Spleen (tissue), 11 donors: ENCODE measurements at regions not wholly inside any gene's neighbourhood (a gene's known extent, or its start where the extent isn't known, plus 50 kb on each side); places are given as distances from the start of the nearest gene placed in this dataset.

Experiments used
- DNase-seq: peaks from one replicate; pipeline ENCODE4 v3.0.0-alpha.2; 2020
- H3K27ac ChIP-seq, 8 donors: fragments of 200-600 bp; sonication (generic) in 7 of 8; 1 replicate in 4 of 8; 2 replicates in 4 of 8; pipeline versions ENCODE4 v1.5.0 to v1.8.0; 2016 to 2021; ENCODE audit warnings: inconsistent platforms in 4 of 8, mild to moderate bottlenecking in 4 of 8, moderate library complexity in 1 of 8
- H3K27me3 ChIP-seq, 7 donors: fragments of 200-600 bp; sonication (generic) in 6 of 7; replicated peaks in 1 of 7; 1 replicate in 4 of 7; 2 replicates in 3 of 7; pipeline versions ENCODE4 v1.5.0 to v1.8.0; 2016 to 2021; ENCODE audit warnings: inconsistent platforms in 3 of 7, mild to moderate bottlenecking in 1 of 7
- H3K36me3 ChIP-seq, 6 donors: fragments of 200-600 bp; sonication (generic) in 5 of 6; 1 replicate in 4 of 6; 2 replicates in 2 of 6; pipeline versions ENCODE4 v1.5.0 to v1.8.0; 2016 to 2021; ENCODE audit warnings: inconsistent platforms in 2 of 6
- H3K4me1 ChIP-seq, 6 donors: fragments of 200-600 bp; sonication (generic) in 5 of 6; 1 replicate in 3 of 6; 2 replicates in 3 of 6; pipeline versions ENCODE4 v1.5.0 to v1.8.0; 2016 to 2021; ENCODE audit warnings: inconsistent platforms in 3 of 6
- H3K4me3 ChIP-seq, 8 donors: fragments of 200-600 bp; sonication (generic) in 7 of 8; 1 replicate in 4 of 8; 2 replicates in 4 of 8; pipeline versions ENCODE4 v1.5.0 to v1.8.0; 2016 to 2021; ENCODE audit warnings: inconsistent platforms in 4 of 8, mild to moderate bottlenecking in 4 of 8, moderate library complexity in 2 of 8
- H3K9me3 ChIP-seq, 8 donors: fragments of 200-600 bp; sonication (generic) in 7 of 8; 1 replicate in 4 of 8; 2 replicates in 4 of 8; pipeline versions ENCODE4 v1.5.0 to v1.8.0; 2016 to 2021; ENCODE audit warnings: inconsistent platforms in 4 of 8
- CTCF ChIP-seq, 11 experiments: fragments of 200-600 bp in 7 of 11; fragments of 450-650 bp in 4 of 11; sonication (generic) in 4 of 11; IDR thresholded peaks in 8 of 11; conservative IDR thresholded peaks in 3 of 11; 1 replicate in 7 of 11; 2 replicates in 4 of 11; pipeline versions ENCODE4 v1.4.0 to v1.8.0; 2016 to 2021; ENCODE audit warnings: antibody characterized with exemption in 11 of 11, inconsistent platforms in 4 of 11, mild to moderate bottlenecking in 1 of 11
- POLR2A ChIP-seq, 3 donors: fragments of 450-650 bp; IDR thresholded peaks; one replicate each; pipeline ENCODE4 v1.5.1; 2017; ENCODE audit warnings: antibody characterized with exemption in 3 of 3, mild to moderate bottlenecking in 1 of 3
- POLR2AphosphoS5 ChIP-seq, 3 donors: sonication (generic); formaldehyde crosslinking; IDR thresholded peaks; one replicate each; pipeline ENCODE4 v1.5.1; 2017; ENCODE audit warnings: antibody characterized with exemption in 3 of 3
- WGBS, 5 donors: extraction: QIAGEN DNeasy Blood & Tissue Kit in 3 of 5; methylation state at CpG; one replicate each; pipeline versions ENCODE4 v1.1.5 to v1.1.7; 2013 to 2018; 5-methylcytosine and 5-hydroxymethylcytosine counted together
- intact Hi-C: fragments of 100-400 bp; cut with DNase I; formaldehyde crosslinking; loops from one replicate; pipeline ENCODE4 v1.15.0; 2023; ENCODE audit warnings: low total_unique reads
- donor health status: healthy with polysubstance abuse.
- donor health status: DM: no; HTN: no; CAD: no; lungs with moderate emphysema.
- donor health status: DM: no; HTN: no; CAD: no.
- donor health status: Bipolar disorder and iron deficiency.
- donor health status: healthy.
- donor health status: DM: no; HTN: no; CAD: no.
- donor health status: DM: yes; HTN: yes; CAD: no.

GRCh38 chr20:11791316-11791715 lies 126.4 kb upstream of the BTBD3 start:
- H3K4me1 ChIP-seq, result no peaks in the 10 kb centered on the region
- 82 to 100% (median 97%) methylated on average over 2 of the region's 2 CpGs for WGBS, 5 donors
- H3K36me3 ChIP-seq, result no peaks in the 10 kb centered on the region
- TF ChIP-seq POLR2A (IDR thresholded peaks at IDR 0.05) (no peak), POLR2AphosphoS5 (IDR thresholded peaks at IDR 0.05) (no peak), CTCF (IDR thresholded peaks at IDR 0.05 in 8 of 11, conservative IDR thresholded peaks at IDR 0.05 in 3 of 11) (no peak)
- H3K27ac ChIP-seq, result no peak overlapping the region
- no peak overlapping the region for H3K4me3 ChIP-seq
- DNase-seq, result no peak
- intact Hi-C loops, result no loop called here
- H3K27me3 ChIP-seq, result no peaks in the 10 kb centered on the region
- H3K9me3 ChIP-seq, result no peaks in the 10 kb centered on the region

- Histone ChIP-seq H3K36me3 (no peaks in the 10 kb centered on the region), H3K4me1 (no peaks in the 10 kb centered on the region), H3K4me3 (no peak overlapping the region), H3K9me3 (no peaks in the 10 kb centered on the region), H3K27ac (no peak overlapping the region), H3K27me3 (no peaks in the 10 kb centered on the region)
- intact Hi-C loops, result no loop called here
- no peak for DNase-seq
- no peak for TF ChIP-seq CTCF (IDR thresholded peaks at IDR 0.05 in 8 of 11, conservative IDR thresholded peaks at IDR 0.05 in 3 of 11)
- TF ChIP-seq POLR2AphosphoS5 (IDR thresholded peaks at IDR 0.05), result no peak
- WGBS, 5 donors, result 78 to 94% (median 82%) methylated on average over 9 of the region's 9 CpGs
Observed at GRCh38 chr20:11791835-11792567, 125.7 kb upstream of the BTBD3 start.

GRCh38 chr20:11792568-11792953 lies 125.1 kb upstream of the BTBD3 start:
- intact Hi-C loops, result no loop called here
- Histone ChIP-seq H3K36me3 (no peaks in the 10 kb centered on the region), H3K9me3 (no peaks in the 10 kb centered on the region), H3K27ac (no peak overlapping the region), H3K27me3 (no peaks in the 10 kb centered on the region), H3K4me1 (no peaks in the 10 kb centered on the region), H3K4me3 (no peak overlapping the region)
- no peak for DNase-seq
- 60 to 86% (median 73%) methylated on average over 2 of the region's 2 CpGs for WGBS, 5 donors
- no peak for TF ChIP-seq CTCF (IDR thresholded peaks at IDR 0.05 in 8 of 11, conservative IDR thresholded peaks at IDR 0.05 in 3 of 11)

- Histone ChIP-seq H3K27ac (no peak overlapping the region), H3K4me1 (no peaks in the 10 kb centered on the region), H3K9me3 (no peaks in the 10 kb centered on the region), H3K27me3 (no peaks in the 10 kb centered on the region), H3K36me3 (no peaks in the 10 kb centered on the region), H3K4me3 (no peak overlapping the region)
- DNase-seq, result no peak
- 85 to 96% (median 90%) methylated on average over 3 of the region's 3 CpGs for WGBS, 5 donors
- TF ChIP-seq POLR2AphosphoS5 (IDR thresholded peaks at IDR 0.05) (no peak), POLR2A (IDR thresholded peaks at IDR 0.05) (no peak), CTCF (IDR thresholded peaks at IDR 0.05 in 8 of 11, conservative IDR thresholded peaks at IDR 0.05 in 3 of 11) (no peak)
- intact Hi-C loops, result no loop called here
Observed at GRCh38 chr20:11794525-11794924, 123.2 kb upstream of the BTBD3 start.
